ENCODE measurements at regions not wholly inside any gene's neighbourhood (a gene's known extent, or its start where the extent isn't known, plus 50 kb on each side); places are given as distances from the start of the nearest gene placed in this dataset.

DNA sequence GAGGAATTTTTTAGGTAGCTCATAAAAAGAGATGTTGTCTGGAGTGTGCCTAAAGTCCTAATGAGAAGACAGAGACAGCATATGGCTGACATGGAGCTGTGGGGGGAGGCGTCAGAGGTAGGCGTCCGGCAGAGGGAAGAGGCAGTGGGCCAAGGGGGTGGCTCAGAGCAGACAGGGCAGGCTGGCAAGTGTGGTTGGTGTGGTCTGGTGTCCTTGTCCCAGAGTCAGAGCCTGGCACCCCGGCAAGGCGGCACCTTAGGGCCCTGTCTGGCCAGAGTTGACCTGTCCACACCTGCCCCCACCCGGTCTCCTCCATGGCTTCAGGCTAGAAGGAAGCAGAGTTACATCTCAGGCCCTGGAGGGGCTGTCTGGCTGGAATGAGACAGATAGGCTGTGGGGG is 220.3 kb upstream of the ZNF32 start:
- TF ChIP-seq POLR2AphosphoS5 (IDR thresholded peaks at IDR 0.05; ENCODE audit: low read depth, low read length): no peak
- TF ChIP-seq FOXP2 (optimal IDR thresholded peaks at IDR 0.05; ENCODE audit: borderline replicate concordance, extremely low read depth, extremely low read length, insufficient read depth): no peak
- TF ChIP-seq SIN3A (IDR thresholded peaks at IDR 0.05; ENCODE audit: borderline replicate concordance, insufficient read depth, low read length): no peak
- TF ChIP-seq, protein P1, sequence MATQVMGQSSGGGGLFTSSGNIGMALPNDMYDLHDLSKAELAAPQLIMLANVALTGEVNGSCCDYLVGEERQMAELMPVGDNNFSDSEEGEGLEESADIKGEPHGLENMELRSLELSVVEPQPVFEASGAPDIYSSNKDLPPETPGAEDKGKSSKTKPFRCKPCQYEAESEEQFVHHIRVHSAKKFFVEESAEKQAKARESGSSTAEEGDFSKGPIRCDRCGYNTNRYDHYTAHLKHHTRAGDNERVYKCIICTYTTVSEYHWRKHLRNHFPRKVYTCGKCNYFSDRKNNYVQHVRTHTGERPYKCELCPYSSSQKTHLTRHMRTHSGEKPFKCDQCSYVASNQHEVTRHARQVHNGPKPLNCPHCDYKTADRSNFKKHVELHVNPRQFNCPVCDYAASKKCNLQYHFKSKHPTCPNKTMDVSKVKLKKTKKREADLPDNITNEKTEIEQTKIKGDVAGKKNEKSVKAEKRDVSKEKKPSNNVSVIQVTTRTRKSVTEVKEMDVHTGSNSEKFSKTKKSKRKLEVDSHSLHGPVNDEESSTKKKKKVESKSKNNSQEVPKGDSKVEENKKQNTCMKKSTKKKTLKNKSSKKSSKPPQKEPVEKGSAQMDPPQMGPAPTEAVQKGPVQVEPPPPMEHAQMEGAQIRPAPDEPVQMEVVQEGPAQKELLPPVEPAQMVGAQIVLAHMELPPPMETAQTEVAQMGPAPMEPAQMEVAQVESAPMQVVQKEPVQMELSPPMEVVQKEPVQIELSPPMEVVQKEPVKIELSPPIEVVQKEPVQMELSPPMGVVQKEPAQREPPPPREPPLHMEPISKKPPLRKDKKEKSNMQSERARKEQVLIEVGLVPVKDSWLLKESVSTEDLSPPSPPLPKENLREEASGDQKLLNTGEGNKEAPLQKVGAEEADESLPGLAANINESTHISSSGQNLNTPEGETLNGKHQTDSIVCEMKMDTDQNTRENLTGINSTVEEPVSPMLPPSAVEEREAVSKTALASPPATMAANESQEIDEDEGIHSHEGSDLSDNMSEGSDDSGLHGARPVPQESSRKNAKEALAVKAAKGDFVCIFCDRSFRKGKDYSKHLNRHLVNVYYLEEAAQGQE (IDR thresholded peaks at IDR 0.05; ENCODE audit: insufficient read depth in 1 of 2, low read depth in 2 of 2, low read length in 2 of 2): no peak
